Caco-2 (cell line): ENCODE measurements at regions not wholly inside any gene's neighbourhood (a gene's known extent, or its start where the extent isn't known, plus 50 kb on each side); places are given as distances from the start of the nearest gene placed in this dataset.

Experiments
- BruUV-seq: library from RNA; stranded (reverse); fragments of 400-500 nt; replicated peaks from 2 replicates; lab custom pipeline; 2021; lab: Mats Ljungman, UMichigan
- CTCF ChIA-PET: fragments of 300-600 bp; sonication (Branson Sonifier 250); formaldehyde crosslinking; loops from one replicate; lab custom pipeline; 2022; ENCODE audit warnings: antibody characterized with exemption; lab: Charles Lee
- POLR2A ChIA-PET: fragments of 300-600 bp; sonication (Branson Sonifier 250); formaldehyde crosslinking; loops from one replicate; lab custom pipeline; 2022; ENCODE audit warnings: antibody characterized with exemption; lab: Charles Lee
- DNase-seq, 2 experiments: peaks; one replicate each; pipeline versions ENCODE4 v3.0.0 to v3.0.0-alpha.2; 2020 to 2022
- H3K27me3 ChIP-seq: replicated peaks from 2 replicates; pipeline ENCODE4 v1.6.0; 2011; ENCODE audit warnings: low read length; ENCODE audit not compliant: control insufficient read depth, insufficient read depth
- H3K36me3 ChIP-seq: 2 replicates; pipeline ENCODE4 v1.5.1; 2011; ENCODE audit warnings: low read length; ENCODE audit not compliant: control insufficient read depth, insufficient read depth
- H3K4me1 ChIP-seq: fragments of 250-450 bp; sonication (Bioruptor Pico); 2 replicates; pipeline ENCODE4 v1.5.1; 2020; ENCODE audit warnings: mild to moderate bottlenecking
- H3K4me3 ChIP-seq: 2 replicates; pipeline ENCODE4 v1.5.1; 2011; ENCODE audit warnings: low read depth, mild to moderate bottlenecking, control low read depth, low read length
- H3K9me3 ChIP-seq: fragments of 250-450 bp; sonication (Bioruptor Pico); 2 replicates; pipeline ENCODE4 v1.5.1; 2020; ENCODE audit warnings: mild to moderate bottlenecking, moderate library complexity
- H3K27ac Mint-ChIP-seq: one replicate; pipeline ENCODE4 v1.8.0; 2022; ENCODE audit warnings: mixed read lengths; ENCODE audit not compliant: unreplicated experiment
- H3K27me3 Mint-ChIP-seq: one replicate; pipeline ENCODE4 v1.8.0; 2022; ENCODE audit warnings: mixed read lengths; ENCODE audit not compliant: insufficient read depth, unreplicated experiment
- H3K36me3 Mint-ChIP-seq: one replicate; pipeline ENCODE4 v1.8.0; 2022; ENCODE audit warnings: mild to moderate bottlenecking, mixed read lengths; ENCODE audit not compliant: insufficient read depth, unreplicated experiment
- H3K4me1 Mint-ChIP-seq: one replicate; pipeline ENCODE4 v1.8.0; 2022; ENCODE audit warnings: low read depth, mixed read lengths; ENCODE audit not compliant: unreplicated experiment
- H3K4me3 Mint-ChIP-seq: one replicate; pipeline ENCODE4 v1.8.0; 2022; ENCODE audit warnings: mild to moderate bottlenecking, moderate library complexity, mixed read lengths; ENCODE audit not compliant: unreplicated experiment
- H3K9me3 Mint-ChIP-seq: one replicate; pipeline ENCODE4 v1.8.0; 2022; ENCODE audit warnings: mixed read lengths; ENCODE audit not compliant: unreplicated experiment
- intact Hi-C: fragments of 100-400 bp; cut with micrococcal nuclease; formaldehyde crosslinking; loops from one replicate; pipeline ENCODE4 v1.10.0; 2022; ENCODE audit not compliant: unreplicated experiment
- TF ChIP-seq, protein P1 (sequence below), 2 experiments: fragments of 200-600 bp in 1 of 2; IDR thresholded peaks; 1 replicate in 1 of 2; 2 replicates in 1 of 2; pipeline versions ENCODE4 v1.5.1 to v1.8.0; 2011 to 2022; ENCODE audit warnings: antibody characterized with exemption in 1 of 2, control low read depth in 1 of 2, inconsistent platforms in 1 of 2, low read depth in 1 of 2, low read length in 1 of 2, mild to moderate bottlenecking in 1 of 2, moderate library complexity in 1 of 2; ENCODE audit not compliant: insufficient read depth in 1 of 2, severe bottlenecking in 1 of 2, unreplicated experiment in 1 of 2

DNA sequence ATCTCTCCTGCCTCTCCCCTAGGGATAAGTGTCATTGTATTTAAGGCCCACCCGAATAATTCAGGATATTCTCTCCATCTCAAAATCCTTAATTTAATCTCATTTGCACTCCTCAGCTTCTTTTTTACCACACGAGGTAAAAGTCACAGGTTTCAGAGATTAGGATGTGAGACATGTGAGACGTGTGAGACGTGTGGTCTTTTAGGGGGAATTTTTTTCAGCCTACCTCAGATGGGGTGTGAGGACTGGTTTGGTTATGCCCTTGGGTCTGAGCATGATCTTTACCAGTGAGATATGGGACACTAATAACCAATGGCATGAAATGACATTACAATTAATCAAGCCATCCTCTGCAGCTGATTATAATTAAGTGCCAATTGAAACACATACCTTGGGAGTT is 324.2 kb downstream of the BMP2 start:
- CTCF ChIA-PET: no interaction called here
- POLR2A ChIA-PET: no interaction called here
- H3K4me3 Mint-ChIP-seq: no peak overlapping the region
- no peak overlapping the region for H3K27ac Mint-ChIP-seq
- no peaks in the 10 kb centered on the region for H3K36me3 Mint-ChIP-seq
- no peak for DNase-seq
- Histone ChIP-seq H3K27me3 (no peaks in the 10 kb centered on the region), H3K4me1 (peaks cover 21% of the 10 kb centered on the region), H3K36me3 (no peaks in the 10 kb centered on the region), H3K4me3 (no peak overlapping the region), H3K9me3 (no peaks in the 10 kb centered on the region)
- BruUV-seq: no TSS peak
- H3K27me3 Mint-ChIP-seq: no peaks in the 10 kb centered on the region
- H3K4me1 Mint-ChIP-seq: peaks cover 6% of the 10 kb centered on the region
- intact Hi-C loops: loop anchor here (5.0 to 10.0 kb wide), 2 partner anchors 117 to 914 kb away; no protein-coding TSS in a partner anchor
- TF ChIP-seq, protein P1, sequence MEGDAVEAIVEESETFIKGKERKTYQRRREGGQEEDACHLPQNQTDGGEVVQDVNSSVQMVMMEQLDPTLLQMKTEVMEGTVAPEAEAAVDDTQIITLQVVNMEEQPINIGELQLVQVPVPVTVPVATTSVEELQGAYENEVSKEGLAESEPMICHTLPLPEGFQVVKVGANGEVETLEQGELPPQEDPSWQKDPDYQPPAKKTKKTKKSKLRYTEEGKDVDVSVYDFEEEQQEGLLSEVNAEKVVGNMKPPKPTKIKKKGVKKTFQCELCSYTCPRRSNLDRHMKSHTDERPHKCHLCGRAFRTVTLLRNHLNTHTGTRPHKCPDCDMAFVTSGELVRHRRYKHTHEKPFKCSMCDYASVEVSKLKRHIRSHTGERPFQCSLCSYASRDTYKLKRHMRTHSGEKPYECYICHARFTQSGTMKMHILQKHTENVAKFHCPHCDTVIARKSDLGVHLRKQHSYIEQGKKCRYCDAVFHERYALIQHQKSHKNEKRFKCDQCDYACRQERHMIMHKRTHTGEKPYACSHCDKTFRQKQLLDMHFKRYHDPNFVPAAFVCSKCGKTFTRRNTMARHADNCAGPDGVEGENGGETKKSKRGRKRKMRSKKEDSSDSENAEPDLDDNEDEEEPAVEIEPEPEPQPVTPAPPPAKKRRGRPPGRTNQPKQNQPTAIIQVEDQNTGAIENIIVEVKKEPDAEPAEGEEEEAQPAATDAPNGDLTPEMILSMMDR (IDR thresholded peaks at IDR 0.05; ENCODE audit: insufficient read depth in 1 of 2, low read depth in 1 of 2, low read length in 1 of 2, severe bottlenecking in 1 of 2, unreplicated experiment in 1 of 2): no peak
- H3K9me3 Mint-ChIP-seq: no peaks in the 10 kb centered on the region

DNA sequence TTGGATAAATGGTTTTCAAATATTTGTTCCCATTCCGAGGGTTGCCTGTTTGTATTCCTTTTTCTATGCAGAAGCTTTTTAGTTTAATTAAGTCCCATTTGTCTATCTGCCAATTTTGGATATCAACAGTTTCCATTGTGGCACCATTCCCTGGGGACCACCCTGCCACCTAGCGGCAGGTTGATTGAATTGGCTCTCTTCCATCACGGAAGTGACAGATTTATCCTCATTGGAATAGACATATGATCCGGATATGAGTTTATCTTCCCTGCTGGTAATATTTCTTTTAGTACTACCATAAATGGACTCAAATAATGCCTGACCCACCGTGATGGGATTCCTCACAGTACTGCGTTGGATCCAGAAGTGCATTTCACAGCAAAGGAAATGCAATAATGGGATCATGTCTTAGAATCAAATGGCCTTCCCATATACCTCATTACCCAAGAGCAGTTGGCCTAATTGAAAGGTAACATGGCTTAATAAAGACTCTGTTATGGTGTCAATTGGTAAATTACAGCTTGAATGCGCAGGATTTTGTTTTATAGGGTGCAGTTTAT is 327.0 kb downstream of the BMP2 start:
- Mint-ChIP-seq H3K27me3 (peaks cover 2% of the 10 kb centered on the region), H3K27ac (no peak overlapping the region), H3K9me3 (no peaks in the 10 kb centered on the region), H3K36me3 (no peaks in the 10 kb centered on the region), H3K4me3 (no peak overlapping the region), H3K4me1 (peaks cover 6% of the 10 kb centered on the region)
- H3K36me3 ChIP-seq: no peaks in the 10 kb centered on the region
- intact Hi-C loops: loop anchor here (1.0 to 10.0 kb wide), 7 partner anchors 63 to 917 kb away; no protein-coding TSS in a partner anchor
- DNase-seq: peak; percentile 48 to 75
- H3K27me3 ChIP-seq: no peaks in the 10 kb centered on the region
- no TSS peak for BruUV-seq
- POLR2A ChIA-PET: no interaction called here
- H3K4me1 ChIP-seq: peaks cover 21% of the 10 kb centered on the region
- TF ChIP-seq, protein P1 (IDR thresholded peaks at IDR 0.05; ENCODE audit: insufficient read depth in 1 of 2, low read depth in 1 of 2, low read length in 1 of 2, severe bottlenecking in 1 of 2, unreplicated experiment in 1 of 2): peak; percentile 85 to 88
- no peak overlapping the region for H3K4me3 ChIP-seq
- CTCF ChIA-PET: no interaction called here
- H3K9me3 ChIP-seq: no peaks in the 10 kb centered on the region

DNA sequence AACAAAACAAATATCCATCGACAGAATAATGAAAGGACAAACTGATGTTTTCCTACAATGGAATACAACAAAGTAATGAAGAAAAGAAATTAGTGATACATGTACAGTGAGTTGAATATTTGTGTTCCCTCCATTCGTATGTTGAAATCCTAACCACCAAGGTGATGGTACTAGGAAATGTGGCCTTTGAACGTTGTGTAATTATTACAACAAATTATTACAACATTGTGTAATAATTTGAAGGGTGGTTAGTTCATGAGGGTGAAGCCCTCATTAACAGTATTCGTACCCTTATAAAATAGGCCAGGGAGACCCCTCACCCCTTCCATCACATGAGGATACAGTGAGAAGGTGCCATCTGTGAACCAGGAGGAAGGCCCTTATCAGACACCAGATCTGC is 339.4 kb downstream of the BMP2 start:
- ChIA-PET POLR2A (no interaction called here), CTCF (no interaction called here)
- Mint-ChIP-seq H3K4me3 (no peak overlapping the region), H3K4me1 (no peaks in the 10 kb centered on the region), H3K27me3 (no peaks in the 10 kb centered on the region), H3K36me3 (no peaks in the 10 kb centered on the region), H3K27ac (no peak overlapping the region), H3K9me3 (no peaks in the 10 kb centered on the region)
- intact Hi-C loops: no loop called here
- H3K36me3 ChIP-seq: no peaks in the 10 kb centered on the region
- TF ChIP-seq, protein P1 (IDR thresholded peaks at IDR 0.05; ENCODE audit: insufficient read depth in 1 of 2, low read depth in 1 of 2, low read length in 1 of 2, severe bottlenecking in 1 of 2, unreplicated experiment in 1 of 2): no peak
- BruUV-seq: no TSS peak
- DNase-seq: no peak
- H3K4me1 ChIP-seq: no peaks in the 10 kb centered on the region
- H3K9me3 ChIP-seq: no peaks in the 10 kb centered on the region
- no peaks in the 10 kb centered on the region for H3K27me3 ChIP-seq
- H3K4me3 ChIP-seq: no peak overlapping the region
